Gastroesophageal sphincter (tissue), 4 donors: ENCODE measurements at regions not wholly inside any gene's neighbourhood (a gene's known extent, or its start where the extent isn't known, plus 50 kb on each side); places are given as distances from the start of the nearest gene placed in this dataset.

Experiments
- ATAC-seq: fragments of 150-250 bp; one replicate; pipeline ENCODE4 v1.9.1; 2016; ENCODE audit warnings: mild to moderate bottlenecking, moderate library complexity
- H3K27ac ChIP-seq, 4 donors: fragments of 200-600 bp; sonication (generic) in 3 of 4; 1 replicate in 3 of 4; 2 replicates in 1 of 4; pipeline ENCODE4 v1.5.1; 2016 to 2019
- H3K27me3 ChIP-seq: fragments of 200-600 bp; sonication (generic); one replicate; pipeline ENCODE4 v1.5.1; 2019
- H3K36me3 ChIP-seq, 2 donors: fragments of 200-600 bp; sonication (generic); one replicate each; pipeline ENCODE4 v1.5.1; 2019; ENCODE audit warnings: control low read depth in 1 of 2
- H3K4me1 ChIP-seq, 3 donors: fragments of 200-600 bp; sonication (generic); 1 replicate in 2 of 3; 2 replicates in 1 of 3; pipeline ENCODE4 v1.5.1; 2016 to 2019; ENCODE audit warnings: control low read depth in 2 of 3
- H3K4me3 ChIP-seq, 2 donors: fragments of 200-600 bp; sonication (generic); one replicate each; pipeline ENCODE4 v1.5.1; 2019; ENCODE audit warnings: mild to moderate bottlenecking in 1 of 2, moderate library complexity in 1 of 2
- H3K9me3 ChIP-seq, 3 donors: fragments of 200-600 bp; sonication (generic); one replicate each; pipeline ENCODE4 v1.5.1; 2017 to 2019; ENCODE audit warnings: control low read depth in 2 of 3
- CTCF ChIP-seq, 4 experiments: fragments of 200-600 bp in 2 of 4; fragments of 450-650 bp in 2 of 4; sonication (generic) in 1 of 4; IDR thresholded peaks; one replicate each; pipeline ENCODE4 v1.5.1; 2017 to 2019; ENCODE audit warnings: antibody characterized with exemption in 4 of 4, mild to moderate bottlenecking in 2 of 4, moderate library complexity in 2 of 4
- EP300 ChIP-seq: sonication (generic); formaldehyde crosslinking; IDR thresholded peaks from one replicate; pipeline ENCODE4 v1.6.1; 2017; ENCODE audit warnings: antibody characterized with exemption, mild to moderate bottlenecking
- POLR2A ChIP-seq, 2 donors: fragments of 450-650 bp; IDR thresholded peaks; one replicate each; pipeline ENCODE4 v1.6.1; 2017; ENCODE audit warnings: antibody characterized with exemption in 2 of 2, mild to moderate bottlenecking in 2 of 2, moderate library complexity in 1 of 2
- POLR2AphosphoS5 ChIP-seq: sonication (generic); formaldehyde crosslinking; IDR thresholded peaks from one replicate; pipeline ENCODE4 v1.6.1; 2017; ENCODE audit warnings: antibody characterized with exemption
- WGBS, 2 donors: methylation state at CpG; one replicate each; pipeline ENCODE4 v1.1.5; 2018; ENCODE audit warnings: low coverage in 1 of 2; 5-methylcytosine and 5-hydroxymethylcytosine counted together

- Histone ChIP-seq H3K36me3 (no peaks in the 10 kb centered on the region), H3K4me3 (no peak overlapping the region), H3K4me1 (no peaks in the 10 kb centered on the region), H3K9me3 (no peaks in the 10 kb centered on the region), H3K27ac (no peak overlapping the region), H3K27me3 (no peaks in the 10 kb centered on the region)
- TF ChIP-seq POLR2A (IDR thresholded peaks at IDR 0.05) (no peak), POLR2AphosphoS5 (no peak), EP300 (no peak), CTCF (IDR thresholded peaks at IDR 0.05) (no peak)
- peak; percentile 46 for ATAC-seq
These were observed 415.3 kb upstream of the C1orf87 start for GRCh38 chr1:60488847-60489246.

GRCh38 chr1:60487565-60488345, 414.2 kb upstream of the C1orf87 start:
- WGBS, 2 donors = 67 to 87% methylated on average over 3 of the region's 3 CpGs
- H3K36me3 ChIP-seq = no peaks in the 10 kb centered on the region
- ATAC-seq = no peak

GRCh38 chr1:60483509-60483908, 409.9 kb upstream of the C1orf87 start:
- H3K27ac ChIP-seq = no peak overlapping the region
- no peak overlapping the region for H3K4me3 ChIP-seq
- 36 to 59% methylated on average over 3 of the region's 3 CpGs for WGBS, 2 donors
- TF ChIP-seq POLR2A (IDR thresholded peaks at IDR 0.05) = no peak
- no peak for TF ChIP-seq CTCF (IDR thresholded peaks at IDR 0.05)
- TF ChIP-seq EP300 = no peak
- TF ChIP-seq POLR2AphosphoS5 = no peak
- no peaks in the 10 kb centered on the region for H3K36me3 ChIP-seq
- H3K4me1 ChIP-seq = no peaks in the 10 kb centered on the region
- H3K27me3 ChIP-seq = no peaks in the 10 kb centered on the region
- H3K9me3 ChIP-seq = peaks cover 0 to 11% (median 0%) of the 10 kb centered on the region in 3 donors
- ATAC-seq = no peak

More at GRCh38 chr1:60487565-60488345, 414.2 kb upstream of the C1orf87 start:
- H3K27ac ChIP-seq = no peak overlapping the region
- H3K4me3 ChIP-seq = no peak overlapping the region
- TF ChIP-seq CTCF (IDR thresholded peaks at IDR 0.05) (no peak), EP300 (no peak), POLR2AphosphoS5 (no peak), POLR2A (IDR thresholded peaks at IDR 0.05) (no peak)
- H3K9me3 ChIP-seq = no peaks in the 10 kb centered on the region
- no peaks in the 10 kb centered on the region for H3K27me3 ChIP-seq
- no peaks in the 10 kb centered on the region for H3K4me1 ChIP-seq

- Histone ChIP-seq H3K36me3 (no peaks in the 10 kb centered on the region), H3K4me3 (no peak overlapping the region), H3K9me3 (no peaks in the 10 kb centered on the region), H3K27ac (no peak overlapping the region), H3K4me1 (no peaks in the 10 kb centered on the region), H3K27me3 (no peaks in the 10 kb centered on the region)
- WGBS, 2 donors = 63 to 64% methylated on average over 1 of the region's 1 CpG
- TF ChIP-seq POLR2AphosphoS5 (no peak), EP300 (no peak), CTCF (IDR thresholded peaks at IDR 0.05) (no peak), POLR2A (IDR thresholded peaks at IDR 0.05) (no peak)
- ATAC-seq = no peak
These were observed 396.7 kb upstream of the C1orf87 start for GRCh38 chr1:60470246-60470645.

- Histone ChIP-seq H3K36me3 (no peaks in the 10 kb centered on the region), H3K27me3 (no peaks in the 10 kb centered on the region), H3K9me3 (no peaks in the 10 kb centered on the region), H3K27ac (no peak overlapping the region), H3K4me1 (no peaks in the 10 kb centered on the region), H3K4me3 (no peak overlapping the region)
- TF ChIP-seq EP300 = no peak
- no peak for TF ChIP-seq POLR2AphosphoS5
- TF ChIP-seq POLR2A (IDR thresholded peaks at IDR 0.05) = no peak
- no peak for TF ChIP-seq CTCF (IDR thresholded peaks at IDR 0.05)
- no peak for ATAC-seq
- WGBS, 2 donors = 80 to 82% methylated on average over 1 of the region's 1 CpG
These were observed 390.2 kb upstream of the C1orf87 start for GRCh38 chr1:60463786-60464185.
